ENCODE measurements at regions not wholly inside any gene's neighbourhood (a gene's known extent, or its start where the extent isn't known, plus 50 kb on each side); places are given as distances from the start of the nearest gene placed in this dataset.

DNA sequence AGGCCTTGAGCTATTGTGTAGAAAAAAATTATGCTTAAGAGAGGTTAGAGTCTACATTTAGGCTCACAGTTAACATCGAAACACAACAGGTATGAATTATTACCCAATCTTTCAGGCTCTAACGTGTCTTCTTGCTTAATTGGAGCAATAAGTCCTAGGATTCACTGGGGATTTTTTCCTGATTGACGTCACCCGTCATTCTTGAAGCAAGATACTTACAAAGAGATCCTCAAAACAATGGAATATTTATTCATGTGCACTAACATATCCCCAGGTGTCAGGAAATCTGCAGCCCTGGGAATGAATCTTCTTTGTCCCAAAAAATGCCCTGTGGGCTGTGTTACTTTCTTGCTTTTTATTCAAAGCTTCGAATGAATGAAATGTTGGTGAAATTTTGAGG is 413.5 kb downstream of the NFIB start:
- Histone ChIP-seq H3K36me3 (ENCODE audit: insufficient read depth) (no peaks in the 10 kb centered on the region), H3K27ac (ENCODE audit: low read depth) (no peak overlapping the region), H3K27me3 (ENCODE audit: insufficient read depth) (no peaks in the 10 kb centered on the region), H3K4me1 (ENCODE audit: insufficient read depth) (peaks cover 43% of the 10 kb centered on the region), H2AFZ (0 out of 2 replicates have a peak overlapping the region, but pooled peaks have one; percentile 2), H3K9me2 (ENCODE audit: insufficient read depth) (no peaks in the 10 kb centered on the region), H3F3A (replicated peaks; ENCODE audit: low read depth) (no peaks in the 10 kb centered on the region), H3K4me2 (0 out of 2 replicates have a peak overlapping the region, but pooled peaks have one; percentile 28), H3K79me2 (replicated peaks; ENCODE audit: insufficient read depth) (no peaks in the 10 kb centered on the region), H4K20me1 (replicated peaks; ENCODE audit: insufficient read depth) (no peaks in the 10 kb centered on the region), H3K4me3 (no peak overlapping the region)
- Mint-ChIP-seq H3K27ac (no peak overlapping the region), H3K9me3 (no peaks in the 10 kb centered on the region), H3K4me1 (peaks cover 46% of the 10 kb centered on the region), H3K4me3 (no peak overlapping the region), H3K27me3 (ENCODE audit: insufficient read depth, low read depth, poor library complexity) (no peaks in the 10 kb centered on the region), H3K36me3 (ENCODE audit: low read depth) (no peaks in the 10 kb centered on the region; the same call in 2 of the 3 replicates)
- DNase-seq (ENCODE audit: low spot score) (no peak), ATAC-seq (no peak)
- TF ChIP-seq, protein P1, sequence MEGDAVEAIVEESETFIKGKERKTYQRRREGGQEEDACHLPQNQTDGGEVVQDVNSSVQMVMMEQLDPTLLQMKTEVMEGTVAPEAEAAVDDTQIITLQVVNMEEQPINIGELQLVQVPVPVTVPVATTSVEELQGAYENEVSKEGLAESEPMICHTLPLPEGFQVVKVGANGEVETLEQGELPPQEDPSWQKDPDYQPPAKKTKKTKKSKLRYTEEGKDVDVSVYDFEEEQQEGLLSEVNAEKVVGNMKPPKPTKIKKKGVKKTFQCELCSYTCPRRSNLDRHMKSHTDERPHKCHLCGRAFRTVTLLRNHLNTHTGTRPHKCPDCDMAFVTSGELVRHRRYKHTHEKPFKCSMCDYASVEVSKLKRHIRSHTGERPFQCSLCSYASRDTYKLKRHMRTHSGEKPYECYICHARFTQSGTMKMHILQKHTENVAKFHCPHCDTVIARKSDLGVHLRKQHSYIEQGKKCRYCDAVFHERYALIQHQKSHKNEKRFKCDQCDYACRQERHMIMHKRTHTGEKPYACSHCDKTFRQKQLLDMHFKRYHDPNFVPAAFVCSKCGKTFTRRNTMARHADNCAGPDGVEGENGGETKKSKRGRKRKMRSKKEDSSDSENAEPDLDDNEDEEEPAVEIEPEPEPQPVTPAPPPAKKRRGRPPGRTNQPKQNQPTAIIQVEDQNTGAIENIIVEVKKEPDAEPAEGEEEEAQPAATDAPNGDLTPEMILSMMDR (conservative IDR thresholded peaks at IDR 0.05; ENCODE audit: low read depth in 2 of 2), result no peak
- TF ChIP-seq EZH2phosphoT487 (IDR thresholded peaks at IDR 0.05; ENCODE audit: unreplicated experiment), result no peak
- TF ChIP-seq ZNF114 (CRISPR knock-in tag; IDR thresholded peaks at IDR 0.05), result no peak
- TF ChIP-seq, protein P2, sequence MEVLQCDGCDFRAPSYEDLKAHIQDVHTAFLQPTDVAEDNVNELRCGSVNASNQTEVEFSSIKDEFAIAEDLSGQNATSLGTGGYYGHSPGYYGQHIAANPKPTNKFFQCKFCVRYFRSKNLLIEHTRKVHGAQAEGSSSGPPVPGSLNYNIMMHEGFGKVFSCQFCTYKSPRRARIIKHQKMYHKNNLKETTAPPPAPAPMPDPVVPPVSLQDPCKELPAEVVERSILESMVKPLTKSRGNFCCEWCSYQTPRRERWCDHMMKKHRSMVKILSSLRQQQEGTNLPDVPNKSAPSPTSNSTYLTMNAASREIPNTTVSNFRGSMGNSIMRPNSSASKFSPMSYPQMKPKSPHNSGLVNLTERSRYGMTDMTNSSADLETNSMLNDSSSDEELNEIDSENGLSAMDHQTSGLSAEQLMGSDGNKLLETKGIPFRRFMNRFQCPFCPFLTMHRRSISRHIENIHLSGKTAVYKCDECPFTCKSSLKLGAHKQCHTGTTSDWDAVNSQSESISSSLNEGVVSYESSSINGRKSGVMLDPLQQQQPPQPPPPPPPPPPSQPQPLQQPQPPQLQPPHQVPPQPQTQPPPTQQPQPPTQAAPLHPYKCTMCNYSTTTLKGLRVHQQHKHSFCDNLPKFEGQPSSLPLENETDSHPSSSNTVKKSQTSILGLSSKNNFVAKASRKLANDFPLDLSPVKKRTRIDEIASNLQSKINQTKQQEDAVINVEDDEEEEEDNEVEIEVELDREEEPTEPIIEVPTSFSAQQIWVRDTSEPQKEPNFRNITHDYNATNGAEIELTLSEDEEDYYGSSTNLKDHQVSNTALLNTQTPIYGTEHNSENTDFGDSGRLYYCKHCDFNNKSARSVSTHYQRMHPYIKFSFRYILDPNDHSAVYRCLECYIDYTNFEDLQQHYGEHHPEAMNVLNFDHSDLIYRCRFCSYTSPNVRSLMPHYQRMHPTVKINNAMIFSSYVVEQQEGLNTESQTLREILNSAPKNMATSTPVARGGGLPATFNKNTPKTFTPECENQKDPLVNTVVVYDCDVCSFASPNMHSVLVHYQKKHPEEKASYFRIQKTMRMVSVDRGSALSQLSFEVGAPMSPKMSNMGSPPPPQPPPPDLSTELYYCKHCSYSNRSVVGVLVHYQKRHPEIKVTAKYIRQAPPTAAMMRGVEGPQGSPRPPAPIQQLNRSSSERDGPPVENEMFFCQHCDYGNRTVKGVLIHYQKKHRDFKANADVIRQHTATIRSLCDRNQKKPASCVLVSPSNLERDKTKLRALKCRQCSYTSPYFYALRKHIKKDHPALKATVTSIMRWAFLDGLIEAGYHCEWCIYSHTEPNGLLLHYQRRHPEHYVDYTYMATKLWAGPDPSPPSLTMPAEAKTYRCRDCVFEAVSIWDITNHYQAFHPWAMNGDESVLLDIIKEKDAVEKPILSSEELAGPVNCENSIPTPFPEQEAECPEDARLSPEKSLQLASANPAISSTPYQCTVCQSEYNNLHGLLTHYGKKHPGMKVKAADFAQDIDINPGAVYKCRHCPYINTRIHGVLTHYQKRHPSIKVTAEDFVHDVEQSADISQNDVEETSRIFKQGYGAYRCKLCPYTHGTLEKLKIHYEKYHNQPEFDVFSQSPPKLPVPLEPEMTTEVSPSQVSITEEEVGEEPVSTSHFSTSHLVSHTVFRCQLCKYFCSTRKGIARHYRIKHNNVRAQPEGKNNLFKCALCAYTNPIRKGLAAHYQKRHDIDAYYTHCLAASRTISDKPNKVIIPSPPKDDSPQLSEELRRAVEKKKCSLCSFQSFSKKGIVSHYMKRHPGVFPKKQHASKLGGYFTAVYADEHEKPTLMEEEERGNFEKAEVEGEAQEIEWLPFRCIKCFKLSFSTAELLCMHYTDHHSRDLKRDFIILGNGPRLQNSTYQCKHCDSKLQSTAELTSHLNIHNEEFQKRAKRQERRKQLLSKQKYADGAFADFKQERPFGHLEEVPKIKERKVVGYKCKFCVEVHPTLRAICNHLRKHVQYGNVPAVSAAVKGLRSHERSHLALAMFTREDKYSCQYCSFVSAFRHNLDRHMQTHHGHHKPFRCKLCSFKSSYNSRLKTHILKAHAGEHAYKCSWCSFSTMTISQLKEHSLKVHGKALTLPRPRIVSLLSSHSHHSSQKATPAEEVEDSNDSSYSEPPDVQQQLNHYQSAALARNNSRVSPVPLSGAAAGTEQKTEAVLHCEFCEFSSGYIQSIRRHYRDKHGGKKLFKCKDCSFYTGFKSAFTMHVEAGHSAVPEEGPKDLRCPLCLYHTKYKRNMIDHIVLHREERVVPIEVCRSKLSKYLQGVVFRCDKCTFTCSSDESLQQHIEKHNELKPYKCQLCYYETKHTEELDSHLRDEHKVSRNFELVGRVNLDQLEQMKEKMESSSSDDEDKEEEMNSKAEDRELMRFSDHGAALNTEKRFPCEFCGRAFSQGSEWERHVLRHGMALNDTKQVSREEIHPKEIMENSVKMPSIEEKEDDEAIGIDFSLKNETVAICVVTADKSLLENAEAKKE (CRISPR knock-in tag; IDR thresholded peaks at IDR 0.05), result no peak
- no peak for TF ChIP-seq POLR2AphosphoS5 (IDR thresholded peaks at IDR 0.05; ENCODE audit: low read depth)
- no peak for TF ChIP-seq STAT1 (IDR thresholded peaks at IDR 0.05; ENCODE audit: unreplicated experiment)
- TF ChIP-seq, protein P3, sequence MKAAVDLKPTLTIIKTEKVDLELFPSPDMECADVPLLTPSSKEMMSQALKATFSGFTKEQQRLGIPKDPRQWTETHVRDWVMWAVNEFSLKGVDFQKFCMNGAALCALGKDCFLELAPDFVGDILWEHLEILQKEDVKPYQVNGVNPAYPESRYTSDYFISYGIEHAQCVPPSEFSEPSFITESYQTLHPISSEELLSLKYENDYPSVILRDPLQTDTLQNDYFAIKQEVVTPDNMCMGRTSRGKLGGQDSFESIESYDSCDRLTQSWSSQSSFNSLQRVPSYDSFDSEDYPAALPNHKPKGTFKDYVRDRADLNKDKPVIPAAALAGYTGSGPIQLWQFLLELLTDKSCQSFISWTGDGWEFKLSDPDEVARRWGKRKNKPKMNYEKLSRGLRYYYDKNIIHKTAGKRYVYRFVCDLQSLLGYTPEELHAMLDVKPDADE (IDR thresholded peaks at IDR 0.05), result no peak
- no peak for TF ChIP-seq ZNF331 (CRISPR knock-in tag; IDR thresholded peaks at IDR 0.05; ENCODE audit: low read depth)
- TF ChIP-seq JUNB (IDR thresholded peaks at IDR 0.05; ENCODE audit: unreplicated experiment), result no peak
- TF ChIP-seq CREB1 (CRISPR knock-in tag; IDR thresholded peaks at IDR 0.05; ENCODE audit: low read depth), result no peak
- TF ChIP-seq, protein P4, sequence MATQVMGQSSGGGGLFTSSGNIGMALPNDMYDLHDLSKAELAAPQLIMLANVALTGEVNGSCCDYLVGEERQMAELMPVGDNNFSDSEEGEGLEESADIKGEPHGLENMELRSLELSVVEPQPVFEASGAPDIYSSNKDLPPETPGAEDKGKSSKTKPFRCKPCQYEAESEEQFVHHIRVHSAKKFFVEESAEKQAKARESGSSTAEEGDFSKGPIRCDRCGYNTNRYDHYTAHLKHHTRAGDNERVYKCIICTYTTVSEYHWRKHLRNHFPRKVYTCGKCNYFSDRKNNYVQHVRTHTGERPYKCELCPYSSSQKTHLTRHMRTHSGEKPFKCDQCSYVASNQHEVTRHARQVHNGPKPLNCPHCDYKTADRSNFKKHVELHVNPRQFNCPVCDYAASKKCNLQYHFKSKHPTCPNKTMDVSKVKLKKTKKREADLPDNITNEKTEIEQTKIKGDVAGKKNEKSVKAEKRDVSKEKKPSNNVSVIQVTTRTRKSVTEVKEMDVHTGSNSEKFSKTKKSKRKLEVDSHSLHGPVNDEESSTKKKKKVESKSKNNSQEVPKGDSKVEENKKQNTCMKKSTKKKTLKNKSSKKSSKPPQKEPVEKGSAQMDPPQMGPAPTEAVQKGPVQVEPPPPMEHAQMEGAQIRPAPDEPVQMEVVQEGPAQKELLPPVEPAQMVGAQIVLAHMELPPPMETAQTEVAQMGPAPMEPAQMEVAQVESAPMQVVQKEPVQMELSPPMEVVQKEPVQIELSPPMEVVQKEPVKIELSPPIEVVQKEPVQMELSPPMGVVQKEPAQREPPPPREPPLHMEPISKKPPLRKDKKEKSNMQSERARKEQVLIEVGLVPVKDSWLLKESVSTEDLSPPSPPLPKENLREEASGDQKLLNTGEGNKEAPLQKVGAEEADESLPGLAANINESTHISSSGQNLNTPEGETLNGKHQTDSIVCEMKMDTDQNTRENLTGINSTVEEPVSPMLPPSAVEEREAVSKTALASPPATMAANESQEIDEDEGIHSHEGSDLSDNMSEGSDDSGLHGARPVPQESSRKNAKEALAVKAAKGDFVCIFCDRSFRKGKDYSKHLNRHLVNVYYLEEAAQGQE (IDR thresholded peaks at IDR 0.05; ENCODE audit: unreplicated experiment), result no peak
- no peak for TF ChIP-seq NANOG (IDR thresholded peaks at IDR 0.05; ENCODE audit: borderline replicate concordance)
- TF ChIP-seq EZH2 (IDR thresholded peaks at IDR 0.05; ENCODE audit: low read depth, unreplicated experiment), result no peak

All from GM23338 (cell line).